ENCODE measurements at regions not wholly inside any gene's neighbourhood (a gene's known extent, or its start where the extent isn't known, plus 50 kb on each side); places are given as distances from the start of the nearest gene placed in this dataset.

DNA sequence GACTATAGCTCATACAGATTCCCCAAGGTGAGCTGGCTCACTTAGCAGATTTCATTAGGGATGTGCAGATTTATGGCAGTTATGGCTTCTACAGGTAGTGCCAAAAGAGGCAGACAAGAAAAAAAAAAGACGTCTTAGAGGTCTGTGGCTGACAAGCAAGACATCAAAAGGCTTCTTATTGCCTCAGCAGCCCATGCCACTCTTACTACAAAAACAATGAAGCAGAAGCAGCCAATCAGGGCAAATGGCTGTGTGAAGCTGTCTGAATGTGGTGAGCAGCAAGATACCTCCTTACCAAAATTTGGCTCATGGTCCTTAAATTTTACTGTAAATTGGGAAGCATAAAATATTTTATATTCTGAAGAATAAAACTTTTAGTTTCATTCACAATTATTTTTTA, 557.5 kb upstream of the GOLIM4 start:
- TF ChIP-seq, protein P1, sequence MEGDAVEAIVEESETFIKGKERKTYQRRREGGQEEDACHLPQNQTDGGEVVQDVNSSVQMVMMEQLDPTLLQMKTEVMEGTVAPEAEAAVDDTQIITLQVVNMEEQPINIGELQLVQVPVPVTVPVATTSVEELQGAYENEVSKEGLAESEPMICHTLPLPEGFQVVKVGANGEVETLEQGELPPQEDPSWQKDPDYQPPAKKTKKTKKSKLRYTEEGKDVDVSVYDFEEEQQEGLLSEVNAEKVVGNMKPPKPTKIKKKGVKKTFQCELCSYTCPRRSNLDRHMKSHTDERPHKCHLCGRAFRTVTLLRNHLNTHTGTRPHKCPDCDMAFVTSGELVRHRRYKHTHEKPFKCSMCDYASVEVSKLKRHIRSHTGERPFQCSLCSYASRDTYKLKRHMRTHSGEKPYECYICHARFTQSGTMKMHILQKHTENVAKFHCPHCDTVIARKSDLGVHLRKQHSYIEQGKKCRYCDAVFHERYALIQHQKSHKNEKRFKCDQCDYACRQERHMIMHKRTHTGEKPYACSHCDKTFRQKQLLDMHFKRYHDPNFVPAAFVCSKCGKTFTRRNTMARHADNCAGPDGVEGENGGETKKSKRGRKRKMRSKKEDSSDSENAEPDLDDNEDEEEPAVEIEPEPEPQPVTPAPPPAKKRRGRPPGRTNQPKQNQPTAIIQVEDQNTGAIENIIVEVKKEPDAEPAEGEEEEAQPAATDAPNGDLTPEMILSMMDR (IDR thresholded peaks at IDR 0.05): no peak
- no peaks in the 10 kb centered on the region for H3K27me3 Mint-ChIP-seq (ENCODE audit: insufficient read depth)
- no peak overlapping the region for H3K4me3 Mint-ChIP-seq
- peaks cover 4% of the 10 kb centered on the region; the same call in 1 of the 2 replicates for H3K9me3 Mint-ChIP-seq
- H3K27ac Mint-ChIP-seq: no peak overlapping the region
- DNase-seq: no peak
- peaks cover 4% of the 10 kb centered on the region; the same call in 1 of the 2 replicates for H3K36me3 Mint-ChIP-seq (ENCODE audit: low read depth)
- H3K4me1 Mint-ChIP-seq (ENCODE audit: low read depth): no peaks in the 10 kb centered on the region

GRCh38 chr3:168648321-168648720, 552.6 kb upstream of the GOLIM4 start:
- H3K27me3 Mint-ChIP-seq (ENCODE audit: insufficient read depth): no peaks in the 10 kb centered on the region
- no peak overlapping the region for H3K27ac Mint-ChIP-seq
- peaks cover 4% of the 10 kb centered on the region for H3K9me3 Mint-ChIP-seq
- no peak for DNase-seq
- H3K4me1 Mint-ChIP-seq (ENCODE audit: low read depth): no peaks in the 10 kb centered on the region
- no peak overlapping the region for H3K4me3 Mint-ChIP-seq
- TF ChIP-seq, protein P1 (IDR thresholded peaks at IDR 0.05): no peak
- no peaks in the 10 kb centered on the region for H3K36me3 Mint-ChIP-seq (ENCODE audit: low read depth)

DNA sequence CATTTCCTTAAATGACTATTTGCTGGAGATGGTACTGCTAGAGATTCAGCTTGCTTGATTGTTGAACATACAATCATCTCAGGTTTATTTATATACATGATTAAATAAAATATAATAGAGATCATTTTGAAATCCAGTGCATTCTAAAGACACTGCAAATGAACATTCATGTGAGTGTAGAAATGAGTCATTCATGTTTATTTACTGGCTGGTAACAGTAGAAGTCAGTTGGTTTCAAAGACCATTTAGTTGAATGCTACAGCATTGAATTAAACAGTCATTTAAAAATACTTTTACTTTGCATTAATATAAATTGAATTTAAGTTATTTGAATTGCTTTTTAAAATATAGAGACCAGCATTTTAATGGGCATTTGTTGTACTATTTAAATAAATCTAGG, 551.9 kb upstream of the GOLIM4 start:
- TF ChIP-seq, protein P1 (IDR thresholded peaks at IDR 0.05): no peak
- H3K4me1 Mint-ChIP-seq (ENCODE audit: low read depth): no peaks in the 10 kb centered on the region
- peaks cover 4% of the 10 kb centered on the region for H3K9me3 Mint-ChIP-seq
- no peak for DNase-seq
- no peak overlapping the region for H3K27ac Mint-ChIP-seq
- no peaks in the 10 kb centered on the region for H3K27me3 Mint-ChIP-seq (ENCODE audit: insufficient read depth)
- H3K36me3 Mint-ChIP-seq (ENCODE audit: low read depth): no peaks in the 10 kb centered on the region
- H3K4me3 Mint-ChIP-seq: no peak overlapping the region

DNA sequence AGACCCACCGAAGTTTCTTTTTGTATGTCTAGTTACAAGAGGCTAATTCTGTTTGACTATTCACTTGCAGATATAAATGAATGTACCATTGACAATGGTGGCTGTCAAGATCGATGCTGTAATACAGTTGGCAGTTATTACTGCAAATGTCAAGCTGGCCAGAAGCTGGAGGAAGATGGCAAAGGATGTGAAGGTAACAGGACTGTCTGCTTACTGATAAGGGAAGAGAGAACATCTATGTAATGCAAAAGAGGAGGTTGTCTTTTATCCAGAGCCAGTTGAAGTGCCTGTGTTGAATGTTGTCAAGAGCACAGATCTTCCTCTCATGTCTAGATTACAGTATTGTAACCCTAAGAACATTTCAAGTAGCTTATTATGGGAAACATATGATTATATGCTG, 549.5 kb upstream of the GOLIM4 start:
- no peak overlapping the region for H3K4me3 Mint-ChIP-seq
- TF ChIP-seq, protein P1 (IDR thresholded peaks at IDR 0.05): no peak
- H3K36me3 Mint-ChIP-seq (ENCODE audit: low read depth): no peaks in the 10 kb centered on the region
- H3K27me3 Mint-ChIP-seq (ENCODE audit: insufficient read depth): no peaks in the 10 kb centered on the region
- H3K27ac Mint-ChIP-seq: no peak overlapping the region
- H3K9me3 Mint-ChIP-seq: peaks cover 4% of the 10 kb centered on the region
- DNase-seq: no peak
- no peaks in the 10 kb centered on the region for H3K4me1 Mint-ChIP-seq (ENCODE audit: low read depth)

GRCh38 chr3:168628549-168628948, 532.8 kb upstream of the GOLIM4 start:
- DNase-seq: no peak
- TF ChIP-seq, protein P1 (IDR thresholded peaks at IDR 0.05): no peak
- Mint-ChIP-seq H3K36me3 (ENCODE audit: low read depth) (no peaks in the 10 kb centered on the region; the same call in 1 of the 2 replicates), H3K4me3 (no peak overlapping the region), H3K9me3 (peaks cover 19% of the 10 kb centered on the region), H3K27ac (no peak overlapping the region), H3K4me1 (ENCODE audit: low read depth) (no peaks in the 10 kb centered on the region), H3K27me3 (ENCODE audit: insufficient read depth) (peaks cover 2% of the 10 kb centered on the region; the same call in 1 of the 2 replicates)

- Mint-ChIP-seq H3K27me3 (ENCODE audit: insufficient read depth) (peaks cover 2% of the 10 kb centered on the region; the same call in 1 of the 2 replicates), H3K36me3 (ENCODE audit: low read depth) (no peaks in the 10 kb centered on the region), H3K27ac (no peak overlapping the region), H3K9me3 (peaks cover 10% of the 10 kb centered on the region; the same call in 1 of the 2 replicates), H3K4me3 (no peak overlapping the region), H3K4me1 (ENCODE audit: low read depth) (no peaks in the 10 kb centered on the region)
- no peak for DNase-seq
- TF ChIP-seq, protein P1 (IDR thresholded peaks at IDR 0.05): no peak
Measured at GRCh38 chr3:168625477-168625876, 529.8 kb upstream of the GOLIM4 start.
